HFFc6 (cell line): ENCODE measurements at regions not wholly inside any gene's neighbourhood (a gene's known extent, or its start where the extent isn't known, plus 50 kb on each side); places are given as distances from the start of the nearest gene placed in this dataset.

ENCODE experiments used
- DNase-seq: peaks from one replicate; pipeline ENCODE4 v3.0.0-alpha.2; 2018
- H3K27ac Mint-ChIP-seq: 2 replicates; pipeline ENCODE4 v1.8.0; 2020; ENCODE audit warnings: mild to moderate bottlenecking, mixed read lengths
- H3K27me3 Mint-ChIP-seq: 2 replicates; pipeline ENCODE4 v1.8.0; 2021; ENCODE audit warnings: mild to moderate bottlenecking, moderate library complexity, mixed read lengths; ENCODE audit not compliant: insufficient read depth
- H3K36me3 Mint-ChIP-seq: 2 replicates; pipeline ENCODE4 v1.8.0; 2021; ENCODE audit warnings: low read depth, mixed read lengths
- H3K4me1 Mint-ChIP-seq: 2 replicates; pipeline ENCODE4 v1.8.0; 2020; ENCODE audit warnings: low read depth, mixed read lengths
- H3K4me3 Mint-ChIP-seq: 2 replicates; pipeline ENCODE4 v1.8.0; 2020; ENCODE audit warnings: mild to moderate bottlenecking, moderate library complexity, mixed read lengths
- H3K9me3 Mint-ChIP-seq: 2 replicates; pipeline ENCODE4 v1.8.0; 2020; ENCODE audit warnings: mild to moderate bottlenecking, mixed read lengths
- TF ChIP-seq, protein P1 (sequence below): fragments of 200-600 bp; sonication (generic); IDR thresholded peaks from 2 replicates; pipeline ENCODE4 v1.5.0; 2021; ENCODE audit warnings: antibody characterized with exemption, mild to moderate bottlenecking

DNA sequence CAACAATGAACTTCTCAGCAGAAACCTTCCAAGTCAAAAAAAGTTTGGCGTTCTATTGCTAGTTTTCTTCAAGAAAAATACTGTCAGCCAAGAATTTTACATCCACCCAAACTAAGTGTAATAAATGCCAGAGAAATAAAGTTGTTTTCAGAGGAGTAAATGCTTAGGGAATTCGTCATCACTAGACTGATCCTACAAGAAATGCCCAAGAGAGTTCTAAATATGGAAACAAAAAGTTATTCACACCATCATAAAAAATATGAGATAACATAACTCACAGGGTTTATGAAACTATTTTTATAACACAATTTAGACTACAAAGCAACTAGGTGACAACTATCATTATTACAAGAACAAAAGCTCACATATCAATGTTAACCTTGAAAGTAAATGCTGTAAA lies 259.5 kb upstream of the GABRA2 start:
- Mint-ChIP-seq H3K9me3 (peaks cover 15% of the 10 kb centered on the region), H3K27ac (no peak overlapping the region), H3K27me3 (no peaks in the 10 kb centered on the region), H3K4me1 (no peaks in the 10 kb centered on the region), H3K36me3 (no peaks in the 10 kb centered on the region), H3K4me3 (no peak overlapping the region)
- TF ChIP-seq, protein P1, sequence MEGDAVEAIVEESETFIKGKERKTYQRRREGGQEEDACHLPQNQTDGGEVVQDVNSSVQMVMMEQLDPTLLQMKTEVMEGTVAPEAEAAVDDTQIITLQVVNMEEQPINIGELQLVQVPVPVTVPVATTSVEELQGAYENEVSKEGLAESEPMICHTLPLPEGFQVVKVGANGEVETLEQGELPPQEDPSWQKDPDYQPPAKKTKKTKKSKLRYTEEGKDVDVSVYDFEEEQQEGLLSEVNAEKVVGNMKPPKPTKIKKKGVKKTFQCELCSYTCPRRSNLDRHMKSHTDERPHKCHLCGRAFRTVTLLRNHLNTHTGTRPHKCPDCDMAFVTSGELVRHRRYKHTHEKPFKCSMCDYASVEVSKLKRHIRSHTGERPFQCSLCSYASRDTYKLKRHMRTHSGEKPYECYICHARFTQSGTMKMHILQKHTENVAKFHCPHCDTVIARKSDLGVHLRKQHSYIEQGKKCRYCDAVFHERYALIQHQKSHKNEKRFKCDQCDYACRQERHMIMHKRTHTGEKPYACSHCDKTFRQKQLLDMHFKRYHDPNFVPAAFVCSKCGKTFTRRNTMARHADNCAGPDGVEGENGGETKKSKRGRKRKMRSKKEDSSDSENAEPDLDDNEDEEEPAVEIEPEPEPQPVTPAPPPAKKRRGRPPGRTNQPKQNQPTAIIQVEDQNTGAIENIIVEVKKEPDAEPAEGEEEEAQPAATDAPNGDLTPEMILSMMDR: no peak
- DNase-seq: no peak

DNA sequence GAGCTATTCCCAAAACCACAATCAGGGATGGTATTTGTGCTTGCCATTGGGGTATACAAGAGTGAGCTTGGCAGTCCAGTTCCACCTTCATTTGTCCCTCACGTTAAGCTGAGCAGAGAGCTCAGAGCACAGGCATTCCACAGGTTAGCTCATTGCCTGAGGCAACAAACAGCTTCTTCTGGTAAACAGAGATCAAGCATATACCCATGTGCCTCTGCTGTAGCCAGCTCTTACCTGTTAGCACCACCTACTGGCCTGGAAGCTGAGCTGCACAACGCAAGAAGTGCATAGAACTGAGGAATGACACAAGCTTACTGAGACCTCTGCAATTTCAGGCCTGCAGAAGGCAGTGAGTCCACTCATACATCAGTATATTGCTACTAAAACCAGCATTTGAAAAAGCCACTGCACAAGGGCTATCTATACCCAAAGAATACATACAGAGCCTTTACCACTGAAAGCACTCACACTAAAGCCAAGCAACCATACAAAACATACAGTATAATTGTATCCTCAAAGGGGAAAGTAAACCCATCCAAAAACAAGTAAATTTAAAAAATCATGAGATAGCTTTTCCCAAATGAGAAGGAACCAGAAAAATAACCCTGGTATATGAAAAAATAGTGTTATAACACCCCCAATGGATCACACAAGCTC lies 258.3 kb upstream of the GABRA2 start:
- H3K4me1 Mint-ChIP-seq: no peaks in the 10 kb centered on the region
- peaks cover 15% of the 10 kb centered on the region for H3K9me3 Mint-ChIP-seq
- no peaks in the 10 kb centered on the region for H3K27me3 Mint-ChIP-seq
- H3K36me3 Mint-ChIP-seq: no peaks in the 10 kb centered on the region
- no peak for DNase-seq
- TF ChIP-seq, protein P1: peak; percentile 29; the same call in 1 of the 2 replicates
- no peak overlapping the region for H3K4me3 Mint-ChIP-seq
- H3K27ac Mint-ChIP-seq: no peak overlapping the region

DNA sequence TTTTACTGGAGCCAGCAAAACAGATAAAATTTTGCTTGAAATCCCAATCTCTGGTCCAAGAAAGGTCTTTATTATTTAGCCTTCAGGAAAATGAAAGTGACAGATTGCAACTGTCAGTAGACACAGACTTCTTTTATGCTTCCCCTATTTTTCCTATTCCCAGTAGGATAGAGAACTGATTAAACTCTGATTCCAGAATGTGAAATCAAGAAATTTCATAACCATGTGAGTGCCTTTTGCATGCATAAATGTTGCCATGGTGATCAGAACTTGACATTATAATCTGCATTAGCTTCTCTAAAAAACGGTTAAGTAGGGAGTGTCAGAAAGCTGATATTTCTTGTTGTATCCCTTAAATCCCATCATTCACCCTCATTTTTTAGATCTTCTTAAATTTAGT lies 255.2 kb upstream of the GABRA2 start:
- Mint-ChIP-seq H3K4me1 (no peaks in the 10 kb centered on the region), H3K27ac (no peak overlapping the region), H3K36me3 (no peaks in the 10 kb centered on the region), H3K4me3 (no peak overlapping the region), H3K9me3 (peaks cover 21% of the 10 kb centered on the region), H3K27me3 (no peaks in the 10 kb centered on the region)
- no peak for DNase-seq
- TF ChIP-seq, protein P1: no peak
